ENCODE measurements at regions not wholly inside any gene's neighbourhood (a gene's known extent, or its start where the extent isn't known, plus 50 kb on each side); places are given as distances from the start of the nearest gene placed in this dataset.

DNA sequence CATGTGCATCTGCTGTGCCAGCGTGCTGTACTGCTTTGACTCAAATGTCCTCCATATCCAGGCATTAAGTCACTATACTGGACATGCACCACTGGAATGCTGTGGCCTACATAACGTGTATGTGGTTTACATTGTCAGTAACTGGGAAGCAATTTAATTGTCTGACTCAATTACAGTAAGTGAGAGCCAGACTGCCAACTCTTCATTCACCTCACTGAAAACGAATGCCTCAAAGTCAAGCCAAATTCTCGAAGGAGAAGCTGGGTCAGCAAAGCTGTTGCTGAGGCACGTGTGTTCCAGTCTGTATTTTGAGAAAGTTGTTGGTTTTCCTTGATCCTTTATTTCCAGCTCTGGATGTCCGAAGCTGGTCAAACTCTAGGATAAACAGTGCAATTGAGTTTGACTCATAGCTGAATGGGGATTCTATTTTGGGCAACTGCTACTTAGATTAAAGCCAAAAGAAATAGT lies 534.3 kb downstream of the COL12A1 start:
- no peaks in the 10 kb centered on the region for H3K27me3 ChIP-seq
- no peak for DNase-seq
- H3K9me3 ChIP-seq: no peaks in the 10 kb centered on the region
- H3K4me3 ChIP-seq: no peak overlapping the region
- no peaks in the 10 kb centered on the region for H3K36me3 ChIP-seq
- intact Hi-C loops (cut with DNase I; ENCODE audit: low total_unique reads): no loop called here
- H3K4me1 ChIP-seq: no peaks in the 10 kb centered on the region
- H3K27ac ChIP-seq: no peak overlapping the region
- TF ChIP-seq POLR2A (IDR thresholded peaks at IDR 0.05): no peak
- TF ChIP-seq, protein P1, sequence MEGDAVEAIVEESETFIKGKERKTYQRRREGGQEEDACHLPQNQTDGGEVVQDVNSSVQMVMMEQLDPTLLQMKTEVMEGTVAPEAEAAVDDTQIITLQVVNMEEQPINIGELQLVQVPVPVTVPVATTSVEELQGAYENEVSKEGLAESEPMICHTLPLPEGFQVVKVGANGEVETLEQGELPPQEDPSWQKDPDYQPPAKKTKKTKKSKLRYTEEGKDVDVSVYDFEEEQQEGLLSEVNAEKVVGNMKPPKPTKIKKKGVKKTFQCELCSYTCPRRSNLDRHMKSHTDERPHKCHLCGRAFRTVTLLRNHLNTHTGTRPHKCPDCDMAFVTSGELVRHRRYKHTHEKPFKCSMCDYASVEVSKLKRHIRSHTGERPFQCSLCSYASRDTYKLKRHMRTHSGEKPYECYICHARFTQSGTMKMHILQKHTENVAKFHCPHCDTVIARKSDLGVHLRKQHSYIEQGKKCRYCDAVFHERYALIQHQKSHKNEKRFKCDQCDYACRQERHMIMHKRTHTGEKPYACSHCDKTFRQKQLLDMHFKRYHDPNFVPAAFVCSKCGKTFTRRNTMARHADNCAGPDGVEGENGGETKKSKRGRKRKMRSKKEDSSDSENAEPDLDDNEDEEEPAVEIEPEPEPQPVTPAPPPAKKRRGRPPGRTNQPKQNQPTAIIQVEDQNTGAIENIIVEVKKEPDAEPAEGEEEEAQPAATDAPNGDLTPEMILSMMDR (IDR thresholded peaks at IDR 0.05): no peak

DNA sequence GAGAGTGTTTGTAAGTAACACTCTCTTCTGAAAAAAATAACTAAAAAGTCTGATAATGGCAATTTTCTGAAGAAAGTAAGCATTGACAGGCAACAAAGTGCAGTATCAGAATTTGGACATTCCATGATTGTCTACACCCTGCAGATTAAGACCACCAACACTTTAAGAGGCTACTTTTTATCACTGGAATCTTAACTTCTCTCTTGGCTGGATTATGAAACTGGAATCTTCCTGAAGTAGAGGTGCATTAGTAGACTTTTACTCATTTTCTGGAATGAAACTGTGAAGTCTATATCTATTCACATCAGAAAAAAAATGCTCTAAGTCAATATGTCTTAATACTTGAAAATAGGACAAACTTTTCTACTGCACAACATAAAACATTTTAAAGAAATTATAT lies 547.5 kb downstream of the COL12A1 start:
- Histone ChIP-seq H3K4me1 (no peaks in the 10 kb centered on the region), H3K27me3 (no peaks in the 10 kb centered on the region), H3K9me3 (no peaks in the 10 kb centered on the region), H3K4me3 (no peak overlapping the region), H3K27ac (no peak overlapping the region), H3K36me3 (no peaks in the 10 kb centered on the region)
- DNase-seq: no peak
- intact Hi-C loops (cut with DNase I; ENCODE audit: low total_unique reads): no loop called here
- TF ChIP-seq, protein P1 (IDR thresholded peaks at IDR 0.05): no peak
- no peak for TF ChIP-seq POLR2A (IDR thresholded peaks at IDR 0.05)

DNA sequence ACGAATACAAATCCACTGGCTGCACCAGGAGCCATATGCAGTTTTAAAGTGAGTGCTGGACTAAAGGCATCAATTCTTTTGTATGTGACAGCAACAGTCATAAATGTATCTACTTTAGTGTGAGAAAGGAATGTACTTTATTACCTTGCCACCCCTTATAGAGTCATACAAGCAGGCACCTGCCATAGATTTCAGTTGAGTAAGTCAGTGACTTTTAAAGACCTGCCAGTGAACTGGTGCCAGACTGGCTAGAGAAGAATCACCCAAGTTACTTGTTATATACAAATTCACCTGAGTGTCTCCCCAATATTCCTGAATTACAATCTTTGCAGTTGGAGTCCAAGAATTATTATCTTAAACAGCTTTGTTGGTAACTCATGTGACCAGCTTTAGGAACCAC lies 547.9 kb downstream of the COL12A1 start:
- no peak for TF ChIP-seq POLR2A (IDR thresholded peaks at IDR 0.05)
- TF ChIP-seq, protein P1 (IDR thresholded peaks at IDR 0.05): no peak
- intact Hi-C loops (cut with DNase I; ENCODE audit: low total_unique reads): no loop called here
- no peak overlapping the region for H3K27ac ChIP-seq
- DNase-seq: no peak
- H3K4me3 ChIP-seq: no peak overlapping the region
- H3K9me3 ChIP-seq: no peaks in the 10 kb centered on the region
- H3K27me3 ChIP-seq: no peaks in the 10 kb centered on the region
- no peaks in the 10 kb centered on the region for H3K4me1 ChIP-seq
- H3K36me3 ChIP-seq: no peaks in the 10 kb centered on the region

DNA sequence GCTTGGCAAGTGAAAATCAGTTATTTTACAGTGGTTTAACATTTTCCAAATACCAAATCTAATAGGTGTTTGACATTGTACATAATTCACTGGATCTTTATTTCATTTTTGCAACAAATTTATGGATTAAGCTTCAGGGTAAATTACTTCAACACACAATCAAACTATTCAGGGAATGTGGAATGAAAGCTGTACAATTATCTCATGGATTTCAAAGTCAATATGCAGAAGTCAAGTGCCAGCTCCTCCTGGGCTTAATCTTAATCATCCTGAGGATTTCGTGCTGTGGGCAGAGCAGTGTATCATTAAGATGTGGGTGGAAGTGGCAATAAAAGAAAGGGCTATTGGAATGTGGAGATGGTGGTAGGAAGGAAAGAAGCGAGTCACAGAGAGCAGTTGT lies 548.8 kb downstream of the COL12A1 start:
- no peaks in the 10 kb centered on the region for H3K36me3 ChIP-seq
- TF ChIP-seq, protein P1 (IDR thresholded peaks at IDR 0.05): no peak
- no peak for TF ChIP-seq POLR2A (IDR thresholded peaks at IDR 0.05)

DNA sequence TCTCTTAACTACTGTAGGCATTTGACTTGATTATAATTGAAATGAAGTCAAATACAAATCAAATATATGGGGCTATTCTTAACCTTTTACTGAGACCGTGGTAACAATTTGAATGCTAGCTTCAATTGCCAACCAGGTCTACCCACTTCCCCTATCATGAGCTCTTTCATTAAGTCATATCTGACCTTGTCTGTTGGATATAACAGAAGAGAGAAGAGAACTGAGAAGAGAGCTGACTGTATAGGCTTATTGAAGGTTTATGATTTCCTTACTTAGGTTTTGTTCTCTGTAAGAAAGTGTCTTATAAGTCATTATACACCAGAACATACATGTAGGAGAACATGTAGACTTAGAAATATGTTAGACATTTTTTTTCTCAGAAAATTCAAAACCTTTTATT lies 549.4 kb downstream of the COL12A1 start:
- Histone ChIP-seq H3K4me1 (no peaks in the 10 kb centered on the region), H3K36me3 (no peaks in the 10 kb centered on the region), H3K27ac (no peak overlapping the region), H3K27me3 (no peaks in the 10 kb centered on the region), H3K9me3 (no peaks in the 10 kb centered on the region), H3K4me3 (no peak overlapping the region)
- TF ChIP-seq POLR2A (IDR thresholded peaks at IDR 0.05): no peak
- TF ChIP-seq, protein P1 (IDR thresholded peaks at IDR 0.05): no peak
- no peak for DNase-seq
- intact Hi-C loops (cut with DNase I; ENCODE audit: low total_unique reads): no loop called here

More for the DNA sequence above, 548.8 kb downstream of the COL12A1 start:
- Histone ChIP-seq H3K9me3 (no peaks in the 10 kb centered on the region), H3K4me3 (no peak overlapping the region), H3K4me1 (no peaks in the 10 kb centered on the region), H3K27me3 (no peaks in the 10 kb centered on the region), H3K27ac (no peak overlapping the region)
- DNase-seq: no peak
- intact Hi-C loops (cut with DNase I; ENCODE audit: low total_unique reads): no loop called here

Measured in uterus (tissue), 3 donors.